C1 segment of cervical spinal cord (tissue), 14 donors: ENCODE measurements at regions not wholly inside any gene's neighbourhood (a gene's known extent, or its start where the extent isn't known, plus 50 kb on each side); places are given as distances from the start of the nearest gene placed in this dataset.
"Not testable (repeated sequence)": the region's sequence is repeated elsewhere in the genome, so short reads cannot be mapped to it uniquely, and the experiment has no call there.

Source experiments
- DNase-seq, 14 donors: peaks; one replicate each; lab custom pipeline; 2025; lab: John Stamatoyannopoulos, UW

DNA sequence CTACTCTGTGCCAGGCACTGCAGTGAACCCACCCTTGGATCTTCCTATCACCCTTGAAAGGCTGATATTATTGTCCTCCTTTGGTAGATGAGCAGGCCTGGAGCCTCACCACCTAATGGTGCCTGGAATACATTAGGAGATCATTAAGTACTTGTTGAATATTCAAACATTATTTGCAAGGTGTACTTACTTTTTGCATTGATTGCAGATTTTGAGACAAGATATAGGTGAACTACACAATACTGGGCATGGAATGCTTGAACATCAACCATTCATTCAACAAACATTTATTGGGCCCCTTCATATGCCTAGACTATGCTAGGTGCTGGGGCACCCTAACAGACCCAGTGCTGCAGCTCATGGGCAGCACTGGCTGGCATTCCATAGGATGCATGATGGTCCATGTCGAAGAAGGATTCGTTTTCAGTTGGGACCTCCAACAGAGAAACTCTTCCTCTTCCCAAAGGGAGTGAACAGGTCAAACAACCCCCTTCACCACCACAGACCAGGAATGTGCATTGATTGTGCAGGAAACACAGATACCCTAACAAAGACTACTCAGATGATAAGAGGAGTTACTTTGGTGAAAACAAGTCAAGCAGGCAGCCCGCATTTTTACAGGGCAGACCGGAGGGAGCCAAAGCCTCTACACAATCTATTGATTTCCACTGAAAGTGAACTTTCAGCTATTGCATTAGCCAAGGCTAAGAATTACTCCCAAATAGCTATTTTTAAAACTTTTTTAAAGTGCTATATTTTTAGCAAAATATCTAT lies 149.6 kb upstream of the SH3BP4 start:
- no peak for DNase-seq

DNA sequence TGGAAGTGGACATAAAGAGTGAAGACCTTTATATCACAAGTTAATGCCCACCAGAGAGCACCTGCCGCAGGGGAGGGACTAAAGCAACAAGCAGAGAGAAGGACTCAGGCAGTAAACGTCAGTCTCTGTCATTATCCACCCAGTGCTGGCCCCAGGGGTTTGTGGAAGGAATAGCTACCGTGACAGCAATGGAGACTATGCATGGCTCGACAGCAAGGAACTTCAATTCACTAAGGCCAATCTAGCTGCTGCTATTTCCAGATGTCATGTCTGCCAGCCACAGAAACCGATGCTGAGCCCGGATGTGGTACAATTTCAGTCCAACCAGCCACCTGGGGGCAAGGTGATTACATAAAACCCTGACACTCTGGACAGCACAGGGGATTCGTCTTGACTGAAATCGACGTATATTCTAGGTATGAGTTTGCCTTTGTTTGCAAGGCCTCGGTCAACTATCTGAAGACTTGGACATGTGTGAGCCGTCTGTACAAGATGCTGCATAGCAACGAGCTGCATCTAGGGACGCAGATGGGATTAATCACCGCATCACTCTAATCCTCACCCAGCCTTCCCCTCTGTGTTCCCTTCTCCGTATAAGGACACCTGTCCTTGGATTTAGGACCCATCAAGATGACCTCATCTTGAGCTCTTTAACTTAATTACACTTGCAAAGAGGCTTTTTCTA lies 154.1 kb upstream of the SH3BP4 start:
- DNase-seq, result no peak

GRCh38 chr2:234796045-234796591 lies 155.7 kb upstream of the SH3BP4 start:
- peak in 3 of 14 donors; percentile 1 to 12 (median 6) for DNase-seq

DNA sequence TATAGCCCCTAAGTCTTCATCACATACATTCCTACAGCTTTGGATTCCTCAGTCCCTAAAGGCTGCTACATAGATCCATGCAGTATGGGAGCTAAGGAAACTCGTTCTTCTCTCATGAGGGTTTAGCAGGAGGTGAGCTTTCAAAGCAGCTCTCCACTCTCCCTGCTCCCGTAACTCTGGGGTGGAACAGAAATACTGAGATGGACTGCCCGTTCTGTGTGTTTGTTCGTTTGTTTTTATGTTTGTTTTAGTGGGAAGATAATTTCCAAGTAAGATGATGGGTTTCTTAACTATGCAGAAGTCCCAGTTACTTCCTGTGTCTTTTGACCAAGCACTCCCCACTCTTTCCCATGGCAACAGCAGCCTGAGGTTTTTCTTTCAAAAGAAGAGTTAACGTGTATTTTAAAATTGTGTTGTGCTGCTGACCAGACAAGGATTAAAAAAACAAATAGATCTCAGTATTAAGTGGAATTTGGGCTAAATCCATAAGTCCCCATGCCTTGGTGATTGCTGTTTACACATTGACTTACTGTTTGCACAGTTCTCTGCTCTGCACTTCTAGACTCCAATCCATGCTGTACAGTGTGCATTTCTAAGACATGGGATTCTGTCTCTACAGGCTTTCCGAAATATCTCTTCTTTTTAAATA lies 156.4 kb upstream of the SH3BP4 start:
- no peak for DNase-seq

GRCh38 chr2:234794866-234795265 lies 157.0 kb upstream of the SH3BP4 start:
- no peak for DNase-seq

DNA sequence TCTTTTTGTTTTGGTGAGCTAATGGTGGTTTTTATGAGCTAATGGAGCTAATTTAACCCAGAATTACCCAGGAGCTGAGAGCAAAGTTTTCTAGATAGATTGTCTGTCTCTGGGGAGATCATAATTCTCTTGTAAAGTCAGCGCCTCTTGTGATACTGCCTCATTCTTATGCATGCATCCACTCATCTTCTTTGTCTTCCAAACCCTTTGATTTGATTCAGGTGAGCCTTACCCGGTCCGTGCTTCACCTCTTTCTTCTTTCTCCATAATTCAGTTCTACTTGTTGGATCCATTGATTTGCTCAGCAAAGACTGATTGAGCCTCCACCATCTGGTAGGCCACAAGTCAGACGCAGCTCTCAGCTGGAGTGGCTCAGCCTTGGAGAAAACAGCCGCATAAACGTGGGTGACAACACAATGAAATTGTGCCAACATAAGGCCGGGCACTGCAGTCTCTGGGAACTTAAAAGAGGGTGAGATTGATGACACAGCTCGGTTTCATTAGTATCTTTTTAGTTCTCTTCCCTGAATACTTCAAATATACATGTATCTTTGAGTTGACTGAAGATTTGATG lies 158.5 kb upstream of the SH3BP4 start:
- no peak for DNase-seq

DNA sequence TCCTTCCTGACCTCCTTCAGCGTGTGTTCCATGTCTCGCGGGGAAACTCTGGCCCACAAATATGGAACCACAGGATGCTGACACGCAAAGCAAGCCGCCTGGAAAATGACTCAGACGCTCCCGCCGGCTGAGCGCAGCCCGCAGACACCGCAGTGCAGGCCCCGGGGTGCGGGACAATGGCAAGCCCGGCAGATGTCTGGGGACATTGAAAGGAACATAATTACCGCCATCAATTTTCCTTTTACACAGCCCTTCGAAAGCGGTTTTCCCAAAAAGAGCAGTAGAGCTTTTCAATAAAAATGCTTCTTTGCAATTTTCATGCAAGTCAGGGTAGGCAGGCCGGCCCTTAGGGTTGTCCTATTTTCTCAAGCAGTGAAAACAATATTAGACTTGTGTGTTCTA lies 159.2 kb upstream of the SH3BP4 start:
- DNase-seq, result peak in 4 of 14 donors; percentile 10 to 40 (median 28)

GRCh38 chr2:234792096-234792495 lies 159.7 kb upstream of the SH3BP4 start:
- not testable (repeated sequence) for DNase-seq

- no peak for DNase-seq
Measured at GRCh38 chr2:234790380-234790779, 161.4 kb upstream of the SH3BP4 start.

GRCh38 chr2:234789556-234790325 lies 162.1 kb upstream of the SH3BP4 start:
- DNase-seq, result no peak

DNA sequence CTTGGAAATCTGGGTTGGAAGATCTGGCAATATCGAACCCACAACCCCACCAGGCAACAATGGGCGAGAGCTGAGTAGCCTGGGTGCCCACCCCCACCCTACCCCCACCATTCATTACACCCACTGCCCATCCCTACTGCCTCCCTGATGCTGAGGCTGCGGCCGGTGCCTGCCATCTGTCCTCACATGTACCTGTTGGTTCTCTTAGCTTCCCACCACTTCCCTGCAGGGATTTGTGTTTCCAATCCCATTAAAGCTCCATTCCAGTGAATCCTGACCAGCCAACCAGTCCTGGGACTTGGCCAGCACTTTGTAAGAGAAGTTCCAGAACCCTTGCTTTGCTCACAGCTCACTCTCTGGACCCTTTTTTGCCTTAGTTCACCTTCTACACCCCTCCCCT lies 163.0 kb upstream of the SH3BP4 start:
- DNase-seq, result no peak

DNA sequence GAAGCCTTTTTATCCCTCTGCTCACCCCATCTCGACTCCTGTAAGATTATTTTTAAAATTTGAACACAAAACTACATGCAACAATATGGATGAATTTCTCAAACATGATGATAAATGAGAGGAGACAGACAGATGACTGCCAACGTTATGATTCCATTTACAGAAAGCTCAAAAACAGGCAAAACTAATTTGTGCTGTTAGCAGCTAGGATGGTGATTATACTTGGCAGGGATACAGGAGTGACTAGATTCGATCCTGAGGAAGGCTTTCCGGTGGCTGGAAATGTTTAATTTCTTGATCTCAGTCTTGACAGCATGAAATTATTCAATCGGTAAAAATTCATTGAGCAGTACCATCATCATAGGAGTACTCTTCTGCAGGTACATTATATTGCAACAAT lies 163.4 kb upstream of the SH3BP4 start:
- no peak for DNase-seq

DNA sequence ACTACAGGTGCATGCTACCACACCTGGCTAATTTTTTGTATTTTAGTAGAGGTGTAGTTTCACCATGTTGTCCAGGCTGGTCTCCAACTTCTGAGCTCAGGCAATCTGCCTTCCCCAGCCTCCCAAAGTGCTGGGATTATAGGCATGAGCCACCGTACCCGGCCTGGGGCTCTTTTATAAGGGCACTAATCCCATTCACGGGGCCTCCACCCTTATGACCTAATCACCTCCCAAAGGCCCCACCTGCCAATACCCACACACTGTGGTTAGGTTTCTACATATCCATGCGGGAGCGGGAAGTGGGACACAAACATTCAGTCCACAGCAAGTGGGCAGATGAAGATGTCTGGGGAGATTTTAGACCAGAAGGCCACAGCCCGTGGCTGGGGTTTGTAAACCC lies 164.7 kb upstream of the SH3BP4 start:
- DNase-seq, result no peak

DNA sequence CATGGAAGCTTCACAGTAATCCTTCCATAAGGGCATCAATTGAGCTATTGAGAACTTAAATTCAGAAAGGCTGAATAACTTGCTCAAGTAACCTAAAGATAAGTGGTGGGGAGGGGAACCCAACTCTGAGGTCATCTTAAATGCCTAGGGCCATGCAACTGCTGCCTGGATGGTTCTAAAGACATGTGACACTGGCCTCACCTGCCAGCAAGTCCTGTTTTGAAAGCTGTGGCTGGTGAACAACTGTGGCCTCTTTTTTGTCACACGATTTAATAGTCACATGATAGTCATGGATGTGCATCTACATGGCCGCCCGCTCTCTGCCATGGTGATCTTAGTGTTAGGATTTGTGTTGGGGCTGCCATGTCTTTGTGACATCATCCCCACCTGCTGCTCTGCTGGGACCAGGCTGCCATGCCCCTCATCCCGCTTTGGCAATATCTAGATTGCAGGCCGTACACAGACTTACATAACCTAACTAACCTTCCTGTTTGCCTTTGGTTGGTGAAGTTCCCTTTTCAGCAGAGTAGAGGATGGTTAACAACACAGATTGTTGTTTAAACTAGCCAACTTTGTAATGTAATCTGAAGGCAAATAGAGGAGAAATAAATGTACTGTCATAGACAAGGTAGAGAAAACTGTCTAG lies 177.9 kb upstream of the SH3BP4 start:
- no peak for DNase-seq

DNA sequence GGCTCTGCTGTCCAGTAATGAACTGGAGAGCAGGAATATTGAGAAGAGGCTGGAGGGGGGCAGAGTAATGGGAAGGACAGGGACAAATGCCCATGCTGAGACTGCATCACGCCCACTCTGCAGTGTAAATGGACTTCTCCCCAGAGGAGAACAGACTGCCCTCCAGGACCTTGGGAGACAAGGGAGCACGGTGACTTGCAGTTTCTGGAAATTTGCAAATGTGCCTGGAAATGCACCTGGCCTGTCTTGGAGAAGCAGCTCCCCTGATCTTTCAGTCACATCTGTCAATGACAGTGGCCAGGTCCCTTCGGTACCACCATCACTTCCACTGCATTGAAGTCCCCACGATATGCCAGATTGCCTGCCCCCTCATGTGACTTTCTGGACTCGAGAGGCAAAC lies 178.7 kb upstream of the SH3BP4 start:
- no peak for DNase-seq

DNA sequence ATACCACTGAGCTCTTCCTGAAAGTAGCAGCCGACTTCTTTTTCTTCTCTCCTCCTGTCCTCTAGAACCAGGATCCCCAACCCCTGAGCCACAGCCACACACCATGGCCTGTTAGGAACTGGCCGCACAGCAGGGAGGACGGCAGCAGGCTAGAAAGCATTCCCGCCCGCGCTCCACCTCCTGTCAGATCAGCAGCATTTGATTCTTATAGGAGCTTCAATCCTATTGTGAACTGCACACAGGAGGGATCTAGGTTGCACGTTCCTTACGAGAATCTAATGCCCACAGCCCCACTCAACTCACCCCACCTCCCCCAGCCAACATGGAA lies 179.1 kb upstream of the SH3BP4 start:
- no peak for DNase-seq

- no peak for DNase-seq
Measured at GRCh38 chr2:234771980-234772732, 179.7 kb upstream of the SH3BP4 start.

- DNase-seq, result no peak
Measured at GRCh38 chr2:234771176-234771575, 180.6 kb upstream of the SH3BP4 start.

DNA sequence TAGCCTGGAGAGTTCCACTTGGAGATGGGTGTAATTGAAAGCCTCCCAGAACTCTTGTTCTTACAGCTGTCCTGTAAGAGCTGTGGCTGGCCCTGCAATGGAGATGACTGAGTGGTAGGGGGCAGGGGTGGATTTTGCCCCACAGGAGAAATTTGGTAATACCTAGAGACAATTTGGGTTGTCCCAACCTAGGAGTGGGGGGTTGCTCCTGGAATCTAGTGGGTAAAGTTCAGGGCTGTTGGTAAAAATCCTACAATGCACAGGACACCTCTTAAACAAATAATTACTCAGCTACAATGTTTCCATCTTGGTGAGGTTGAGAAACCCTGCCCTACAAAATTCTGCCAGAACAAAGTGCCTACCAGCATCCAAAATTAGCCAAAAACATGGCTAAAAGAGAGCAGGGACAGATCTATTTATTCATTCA lies 181.1 kb upstream of the SH3BP4 start:
- DNase-seq, result no peak

DNA sequence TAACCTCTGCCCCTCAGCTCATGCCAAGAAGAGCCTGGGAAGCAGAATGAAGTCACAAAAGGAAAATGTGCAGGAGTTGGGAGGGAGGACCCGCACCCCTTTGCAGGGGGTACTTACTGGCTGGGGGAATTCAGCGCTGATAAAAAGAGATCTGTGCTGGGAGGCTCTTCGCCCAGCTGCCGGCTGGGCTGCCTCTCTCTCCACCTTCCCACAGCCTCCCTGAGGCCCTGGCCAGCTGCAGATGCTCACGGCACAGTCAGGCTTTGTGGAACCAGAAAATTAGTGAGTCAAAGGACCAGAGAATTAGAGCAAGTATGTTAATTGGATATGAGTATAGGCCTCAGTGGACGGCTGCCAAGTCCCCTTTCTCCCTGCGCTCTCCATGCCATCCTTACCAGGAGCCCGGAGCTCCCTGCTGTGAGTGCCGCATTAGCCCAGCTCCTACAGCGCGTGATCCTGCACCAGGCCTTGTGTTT lies 181.7 kb upstream of the SH3BP4 start:
- DNase-seq, result peak in 1 of 14 donors; percentile 15
